ENCODE measurements at regions not wholly inside any gene's neighbourhood (a gene's known extent, or its start where the extent isn't known, plus 50 kb on each side); places are given as distances from the start of the nearest gene placed in this dataset.

DNA sequence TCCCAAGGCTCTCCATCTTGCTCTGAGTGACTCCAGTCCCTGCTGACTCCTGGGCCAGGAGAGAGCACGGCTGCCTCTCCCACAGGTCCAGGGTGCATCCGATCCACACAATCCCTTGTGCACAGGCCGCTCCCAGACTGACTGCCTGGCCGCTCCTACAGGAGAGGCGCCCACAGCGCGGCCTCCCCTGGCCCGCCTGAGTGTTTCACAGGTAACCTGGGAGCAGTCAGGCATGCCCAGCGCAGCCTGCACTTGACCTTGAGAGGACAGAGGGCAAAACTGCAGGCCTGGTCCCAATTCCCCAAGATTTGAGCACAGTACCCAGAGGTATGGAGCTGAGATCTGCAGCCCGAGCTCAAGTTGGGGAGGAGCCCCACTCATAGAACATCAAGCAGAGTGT, 490.2 kb downstream of the CNTN6 start:
- Mint-ChIP-seq H3K27me3 (no peaks in the 10 kb centered on the region), H3K4me1 (ENCODE audit: low read depth in 2 of 2) (no peaks in the 10 kb centered on the region), H3K9me3 (peaks cover 17% of the 10 kb centered on the region), H3K27ac (no peak overlapping the region), H3K4me3 (no peak overlapping the region), H3K36me3 (peaks cover 10% of the 10 kb centered on the region)
- DNase-seq (ENCODE audit: low spot score) = no peak
- ATAC-seq = no peak

DNA sequence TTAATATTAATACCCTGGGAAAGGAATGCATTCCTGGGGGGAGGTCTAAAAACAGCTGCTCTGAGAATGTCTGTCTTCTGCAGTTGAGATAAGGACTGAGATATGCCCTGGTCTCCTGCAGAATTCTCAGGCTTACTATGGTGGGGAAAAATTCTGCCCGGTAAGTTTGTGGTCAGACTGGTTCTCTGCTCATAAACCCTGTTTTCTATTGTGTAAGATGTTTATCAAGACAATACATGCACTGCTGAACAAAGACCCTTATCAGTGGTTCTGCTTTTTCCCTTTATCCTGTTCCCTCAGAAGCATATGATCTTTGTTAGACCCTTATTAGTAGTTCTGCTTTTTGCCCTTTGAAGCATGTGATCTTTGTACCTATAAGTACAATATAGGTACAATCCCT, 494.6 kb downstream of the CNTN6 start:
- Mint-ChIP-seq H3K36me3 (peaks cover 18% of the 10 kb centered on the region), H3K27ac (no peak overlapping the region), H3K9me3 (peaks cover 32% of the 10 kb centered on the region), H3K4me1 (ENCODE audit: low read depth in 2 of 2) (no peaks in the 10 kb centered on the region), H3K27me3 (no peaks in the 10 kb centered on the region), H3K4me3 (no peak overlapping the region)
- ATAC-seq = no peak
- DNase-seq (ENCODE audit: low spot score) = no peak

DNA sequence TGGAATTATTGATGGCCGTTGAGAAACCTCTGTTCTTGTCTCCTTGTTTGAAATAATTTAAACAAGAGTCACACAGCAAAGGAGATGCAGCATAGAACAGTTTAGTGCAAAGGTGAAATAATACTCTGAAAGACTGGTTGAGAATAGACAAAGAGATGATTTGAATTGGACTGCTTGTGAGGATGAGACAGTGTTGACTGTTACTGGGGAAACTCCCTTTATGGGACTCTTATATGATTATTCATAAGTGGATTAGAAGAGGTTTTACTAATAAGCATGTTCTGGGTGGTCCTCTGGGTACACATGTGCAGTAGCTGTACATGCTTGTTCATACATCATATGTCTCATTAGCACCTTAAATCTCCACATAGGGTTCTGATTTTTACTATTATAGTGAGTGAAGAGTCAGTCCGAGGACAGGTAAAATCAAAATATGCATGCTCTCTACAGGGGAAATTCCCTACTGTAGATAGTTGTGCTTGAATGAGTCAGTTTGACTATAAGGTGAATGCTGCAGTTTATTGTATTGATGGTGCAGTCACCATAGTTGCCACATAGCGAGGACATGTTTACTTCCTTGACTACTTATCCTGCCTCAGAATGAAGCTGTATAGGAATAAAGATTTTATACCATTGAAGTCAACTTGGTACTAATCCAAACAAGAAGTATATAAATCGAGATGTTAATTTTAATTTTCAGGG, 498.7 kb downstream of the CNTN6 start:
- no peak overlapping the region for H3K27ac Mint-ChIP-seq
- H3K27me3 Mint-ChIP-seq = no peaks in the 10 kb centered on the region
- peaks cover 24% of the 10 kb centered on the region for H3K9me3 Mint-ChIP-seq
- no peak for DNase-seq (ENCODE audit: low spot score)
- no peak for ATAC-seq
- peaks cover 11% of the 10 kb centered on the region for H3K36me3 Mint-ChIP-seq
- H3K4me1 Mint-ChIP-seq (ENCODE audit: low read depth in 2 of 2) = no peaks in the 10 kb centered on the region
- no peak overlapping the region for H3K4me3 Mint-ChIP-seq

DNA sequence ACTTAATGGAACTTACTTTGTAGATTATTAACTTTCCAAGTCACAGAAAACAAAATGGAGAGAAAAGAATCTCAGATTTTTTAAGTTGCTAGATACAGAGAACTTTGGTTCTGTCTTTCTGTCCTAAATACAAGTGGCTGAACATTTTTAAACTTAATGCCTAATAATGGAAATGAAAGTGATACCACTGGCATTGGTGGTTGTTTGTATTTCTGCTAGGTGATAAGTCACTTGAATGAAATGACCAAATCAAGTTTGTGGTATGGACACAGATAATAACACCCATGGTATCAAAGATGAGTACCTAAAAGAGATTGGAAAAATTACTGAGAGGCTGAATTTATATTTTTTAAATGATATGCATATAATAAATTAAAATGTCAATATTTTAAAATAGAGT, 502.1 kb downstream of the CNTN6 start:
- H3K9me3 Mint-ChIP-seq = peaks cover 17% of the 10 kb centered on the region
- no peaks in the 10 kb centered on the region for H3K27me3 Mint-ChIP-seq
- DNase-seq (ENCODE audit: low spot score) = no peak
- H3K27ac Mint-ChIP-seq = no peak overlapping the region
- peaks cover under 1% of the 10 kb centered on the region for H3K36me3 Mint-ChIP-seq
- H3K4me3 Mint-ChIP-seq = no peak overlapping the region
- ATAC-seq = no peak
- no peaks in the 10 kb centered on the region for H3K4me1 Mint-ChIP-seq (ENCODE audit: low read depth in 2 of 2)

DNA sequence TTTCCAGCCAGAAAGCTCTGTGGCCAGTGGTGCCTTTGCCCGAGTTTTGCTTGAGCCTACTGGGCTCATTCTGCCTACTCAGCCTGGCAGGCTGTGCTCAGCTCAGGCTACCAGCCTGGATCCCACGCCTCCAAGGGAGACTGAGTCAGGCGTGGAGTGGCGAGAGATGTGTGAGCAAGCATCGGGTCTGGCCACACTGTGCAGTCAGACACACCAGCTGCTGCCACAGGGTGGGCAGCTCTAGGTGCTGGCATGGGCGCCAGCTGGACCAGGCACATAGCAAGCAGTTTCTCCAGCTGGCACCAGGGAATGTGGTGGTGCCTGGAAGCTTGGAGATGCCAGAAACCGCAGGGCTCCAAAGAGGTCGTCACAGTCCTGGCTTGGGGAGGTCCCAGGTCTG, 498.5 kb upstream of the CNTN4 start:
- Mint-ChIP-seq H3K27ac (no peak overlapping the region), H3K4me3 (no peak overlapping the region), H3K36me3 (no peaks in the 10 kb centered on the region), H3K4me1 (ENCODE audit: low read depth in 2 of 2) (no peaks in the 10 kb centered on the region), H3K9me3 (peaks cover 16% of the 10 kb centered on the region), H3K27me3 (no peaks in the 10 kb centered on the region)
- ATAC-seq (no peak), DNase-seq (ENCODE audit: low spot score) (no peak)

DNA sequence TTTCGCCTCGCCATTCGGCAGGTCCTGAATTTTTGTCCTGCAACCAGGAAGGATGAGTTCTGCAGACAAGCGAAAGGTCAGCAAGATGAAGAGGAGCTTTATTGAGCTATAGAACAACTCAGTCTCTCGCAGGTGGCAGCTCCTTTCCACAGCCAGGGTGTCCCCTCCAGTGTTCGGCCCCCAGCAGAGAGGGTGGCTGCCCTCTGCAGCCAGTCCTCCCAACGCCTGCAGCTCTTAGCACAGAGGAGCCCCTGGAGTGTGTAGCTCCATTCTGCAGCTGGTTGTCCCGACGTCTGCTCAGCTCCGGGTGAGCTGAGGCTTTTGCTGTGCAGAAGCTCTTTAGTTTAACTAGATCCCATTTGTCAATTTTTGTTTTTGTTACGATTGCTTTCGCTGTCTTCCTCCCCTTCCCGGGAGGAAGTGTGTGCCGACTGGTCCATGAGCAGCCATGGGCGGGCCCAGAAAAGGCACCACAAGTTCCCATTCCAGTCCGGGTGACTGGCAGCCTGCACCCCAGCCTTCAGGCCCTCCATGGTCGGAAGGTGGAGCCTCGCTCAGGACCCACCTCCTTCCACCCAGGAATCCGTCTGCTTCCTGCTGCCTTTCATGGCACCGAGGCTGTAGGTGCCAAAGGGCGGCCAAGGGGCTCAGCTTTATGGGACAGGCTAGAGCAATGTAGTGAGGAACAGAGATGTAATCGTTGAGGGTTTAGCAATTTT, 497.8 kb upstream of the CNTN4 start:
- no peak for ATAC-seq
- peaks cover 16% of the 10 kb centered on the region for H3K9me3 Mint-ChIP-seq
- H3K27ac Mint-ChIP-seq = no peak overlapping the region
- no peaks in the 10 kb centered on the region for H3K36me3 Mint-ChIP-seq
- no peaks in the 10 kb centered on the region for H3K4me1 Mint-ChIP-seq (ENCODE audit: low read depth in 2 of 2)
- DNase-seq (ENCODE audit: low spot score) = no peak
- H3K27me3 Mint-ChIP-seq = no peaks in the 10 kb centered on the region
- no peak overlapping the region for H3K4me3 Mint-ChIP-seq

DNA sequence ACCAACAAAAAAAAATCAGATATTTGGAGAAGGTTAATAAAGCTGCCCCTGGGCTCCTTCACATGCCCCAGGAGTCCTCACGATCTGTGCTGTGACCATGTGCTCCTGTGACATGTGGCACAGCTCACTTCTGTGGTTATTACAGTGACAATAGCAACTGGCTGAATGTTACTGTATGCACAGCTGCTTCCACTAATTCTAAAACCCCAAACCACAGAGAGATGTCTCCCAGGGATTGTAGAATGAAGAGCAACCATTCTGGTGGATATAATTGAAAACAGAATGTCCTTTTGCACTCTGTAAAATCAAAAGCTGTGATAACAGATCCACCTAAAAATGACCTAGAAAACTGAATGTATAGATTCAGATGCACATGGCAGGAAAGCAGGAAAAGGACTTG, 489.2 kb upstream of the CNTN4 start:
- DNase-seq (ENCODE audit: low spot score) (no peak), ATAC-seq (no peak)
- Mint-ChIP-seq H3K4me1 (ENCODE audit: low read depth in 2 of 2) (no peaks in the 10 kb centered on the region), H3K9me3 (peaks cover 21% of the 10 kb centered on the region), H3K36me3 (no peaks in the 10 kb centered on the region), H3K27me3 (no peaks in the 10 kb centered on the region), H3K4me3 (no peak overlapping the region), H3K27ac (no peak overlapping the region)

DNA sequence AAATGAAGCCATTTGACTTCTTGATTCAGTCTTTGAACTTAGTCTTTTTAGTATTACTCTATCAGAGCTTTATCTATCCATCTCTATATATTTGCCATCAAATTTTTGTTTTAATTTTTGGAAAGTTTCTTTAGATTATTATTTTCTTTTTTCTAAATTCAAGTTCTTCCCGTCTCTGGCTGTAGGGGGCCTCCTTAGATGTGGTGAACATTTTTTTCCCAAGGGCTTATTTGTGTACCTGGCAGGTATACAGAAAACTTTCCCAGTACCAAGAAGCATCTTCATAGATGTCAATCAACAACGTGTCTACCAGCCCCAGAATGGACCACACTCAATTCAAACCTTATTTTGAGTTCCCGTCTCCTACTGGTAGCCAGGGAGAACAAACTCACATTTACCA, 486.8 kb upstream of the CNTN4 start:
- H3K4me1 Mint-ChIP-seq (ENCODE audit: low read depth in 2 of 2) = no peaks in the 10 kb centered on the region
- ATAC-seq (no peak), DNase-seq (ENCODE audit: low spot score) (no peak)
- H3K36me3 Mint-ChIP-seq = no peaks in the 10 kb centered on the region
- no peak overlapping the region for H3K27ac Mint-ChIP-seq
- no peak overlapping the region for H3K4me3 Mint-ChIP-seq
- H3K9me3 Mint-ChIP-seq = peaks cover 19% of the 10 kb centered on the region
- H3K27me3 Mint-ChIP-seq = no peaks in the 10 kb centered on the region

DNA sequence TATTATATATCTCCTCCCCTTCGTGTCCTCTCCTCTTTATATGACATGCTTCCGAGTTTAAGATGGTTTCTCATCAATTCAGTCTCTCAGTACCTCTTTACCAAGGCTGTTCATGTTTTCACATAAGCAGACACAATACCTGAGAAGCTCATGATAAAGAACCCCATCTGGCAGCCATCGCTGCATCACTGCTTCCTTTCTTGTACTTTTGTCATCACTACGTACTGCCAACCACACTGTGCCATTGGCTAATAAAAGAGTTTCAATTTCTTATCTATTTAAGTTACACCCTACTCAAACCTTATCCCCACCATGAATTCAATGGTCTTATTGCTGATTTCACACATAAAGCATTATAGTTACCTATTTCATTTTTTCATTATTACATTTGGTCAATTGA, 484.7 kb upstream of the CNTN4 start:
- no peak overlapping the region for H3K27ac Mint-ChIP-seq
- ATAC-seq = no peak

DNA sequence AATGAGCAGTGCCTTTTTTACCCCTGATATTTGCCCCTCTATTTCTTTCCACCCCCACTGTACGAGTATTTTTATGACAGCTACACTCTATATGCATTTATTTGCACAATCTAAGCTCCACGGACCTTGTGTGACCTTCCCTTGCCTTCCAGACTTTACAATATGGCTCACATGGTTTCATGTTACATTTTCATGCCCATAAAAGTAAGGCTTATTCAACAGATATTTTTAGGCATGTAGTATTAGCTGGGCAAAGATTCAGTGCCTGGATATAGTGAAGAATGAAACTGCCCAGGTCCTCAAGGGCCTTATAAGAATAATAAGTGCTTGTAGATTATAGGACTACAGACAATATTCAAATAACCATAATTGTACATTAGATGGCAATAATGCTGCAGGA, 481.9 kb upstream of the CNTN4 start:
- Mint-ChIP-seq H3K36me3 (no peaks in the 10 kb centered on the region), H3K4me1 (ENCODE audit: low read depth in 2 of 2) (no peaks in the 10 kb centered on the region), H3K9me3 (peaks cover 21% of the 10 kb centered on the region), H3K4me3 (no peak overlapping the region), H3K27me3 (no peaks in the 10 kb centered on the region), H3K27ac (no peak overlapping the region)
- ATAC-seq (no peak), DNase-seq (ENCODE audit: low spot score) (no peak)

More for the DNA sequence above, 484.7 kb upstream of the CNTN4 start:
- DNase-seq (ENCODE audit: low spot score) = no peak
- Mint-ChIP-seq H3K27me3 (no peaks in the 10 kb centered on the region), H3K4me3 (no peak overlapping the region), H3K36me3 (no peaks in the 10 kb centered on the region), H3K9me3 (peaks cover 22% of the 10 kb centered on the region), H3K4me1 (ENCODE audit: low read depth in 2 of 2) (no peaks in the 10 kb centered on the region)

DNA sequence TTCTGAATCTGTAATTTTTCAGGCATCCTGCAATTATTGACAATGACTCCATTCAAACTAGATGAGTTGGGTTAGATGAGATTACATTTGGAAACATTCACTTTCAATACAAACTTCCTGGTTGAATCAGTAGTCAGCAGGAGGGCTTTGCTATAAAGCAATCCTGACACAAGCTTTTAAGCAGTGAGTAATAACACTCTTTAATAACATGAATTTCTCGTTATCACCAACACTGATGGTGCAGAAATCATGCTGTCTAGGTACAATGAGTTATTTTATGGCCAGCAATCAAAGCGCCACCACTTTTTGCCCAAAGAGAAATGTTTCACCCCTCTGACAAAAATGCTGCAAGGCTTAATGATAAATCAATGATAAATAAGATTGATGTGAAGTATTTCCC, 474.8 kb upstream of the CNTN4 start:
- DNase-seq (ENCODE audit: low spot score) = no peak
- Mint-ChIP-seq H3K36me3 (no peaks in the 10 kb centered on the region), H3K27me3 (no peaks in the 10 kb centered on the region), H3K9me3 (peaks cover 3% of the 10 kb centered on the region), H3K4me1 (ENCODE audit: low read depth in 2 of 2) (no peaks in the 10 kb centered on the region), H3K27ac (no peak overlapping the region), H3K4me3 (no peak overlapping the region)
- no peak for ATAC-seq

DNA sequence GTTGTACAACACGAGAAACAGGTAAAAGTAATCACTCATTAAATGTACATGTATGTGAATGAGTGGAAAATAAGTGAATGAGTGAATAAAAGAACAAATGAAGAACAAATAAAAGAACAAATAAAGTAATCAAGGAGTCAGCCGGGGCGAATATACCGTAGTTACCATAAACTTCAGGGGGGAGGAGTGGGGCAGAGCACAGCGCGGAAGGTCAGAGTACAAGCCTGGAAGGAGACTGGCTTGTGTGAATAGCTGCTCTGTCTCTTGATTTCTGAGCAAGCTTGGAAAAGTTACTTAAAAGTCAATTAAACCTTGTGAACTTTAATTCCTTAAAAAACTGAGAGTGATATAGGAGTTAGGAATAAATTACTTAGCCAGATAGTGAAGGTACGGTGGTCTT, 466.5 kb upstream of the CNTN4 start:
- ATAC-seq = no peak
- H3K4me3 Mint-ChIP-seq = no peak overlapping the region
- H3K4me1 Mint-ChIP-seq (ENCODE audit: low read depth in 2 of 2) = no peaks in the 10 kb centered on the region
- no peaks in the 10 kb centered on the region for H3K27me3 Mint-ChIP-seq
- H3K36me3 Mint-ChIP-seq = peaks cover 15% of the 10 kb centered on the region
- peaks cover 16% of the 10 kb centered on the region for H3K9me3 Mint-ChIP-seq
- DNase-seq (ENCODE audit: low spot score) = no peak
- H3K27ac Mint-ChIP-seq = no peak overlapping the region

DNA sequence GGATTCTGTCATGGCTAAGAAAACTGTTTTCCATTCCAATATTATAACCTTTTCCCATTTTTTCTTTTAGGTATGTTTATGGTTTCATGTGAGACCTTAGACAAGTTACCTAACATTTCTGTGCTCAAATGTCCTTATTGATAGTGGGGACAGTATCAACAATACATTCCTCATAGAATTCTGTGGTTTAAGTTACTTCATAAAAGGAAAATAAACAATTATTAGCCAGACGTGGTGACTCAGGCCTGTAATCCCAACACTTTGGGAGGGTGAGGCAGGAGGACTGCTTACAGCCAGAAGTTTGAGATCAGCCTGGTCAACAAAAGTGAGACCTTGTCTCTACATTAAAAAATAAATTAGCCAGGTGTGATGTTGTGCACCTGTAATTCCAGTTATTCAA, 436.8 kb upstream of the CNTN4 start:
- no peak overlapping the region for H3K27ac Mint-ChIP-seq
- H3K27me3 Mint-ChIP-seq = no peaks in the 10 kb centered on the region
- H3K36me3 Mint-ChIP-seq = no peaks in the 10 kb centered on the region
- no peaks in the 10 kb centered on the region for H3K4me1 Mint-ChIP-seq (ENCODE audit: low read depth in 2 of 2)
- no peak overlapping the region for H3K4me3 Mint-ChIP-seq
- ATAC-seq = no peak
- DNase-seq (ENCODE audit: low spot score) = no peak
- H3K9me3 Mint-ChIP-seq = peaks cover 11% of the 10 kb centered on the region

DNA sequence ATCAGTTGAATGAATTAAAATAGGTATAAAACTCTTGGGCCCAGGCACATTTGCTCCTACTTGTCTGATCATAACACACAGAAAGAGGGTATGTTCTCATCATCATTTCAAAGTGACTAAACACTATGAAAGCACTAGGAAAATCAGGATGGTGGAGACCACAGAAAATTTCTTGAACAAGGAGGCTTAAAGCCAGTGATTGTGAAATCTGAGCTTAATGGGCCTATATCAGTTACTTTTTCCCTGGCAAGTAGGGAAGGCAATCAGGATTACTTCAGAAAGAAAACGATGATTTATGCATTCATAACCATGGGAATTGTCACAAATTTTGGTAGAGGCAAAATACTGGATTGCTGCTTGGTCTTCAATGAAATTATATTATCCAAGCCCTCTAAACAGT, 434.4 kb upstream of the CNTN4 start:
- H3K9me3 Mint-ChIP-seq = peaks cover 7% of the 10 kb centered on the region
- H3K4me1 Mint-ChIP-seq (ENCODE audit: low read depth in 2 of 2) = no peaks in the 10 kb centered on the region
- no peak for DNase-seq (ENCODE audit: low spot score)
- H3K36me3 Mint-ChIP-seq = no peaks in the 10 kb centered on the region
- ATAC-seq = no peak
- H3K27ac Mint-ChIP-seq = no peak overlapping the region
- H3K27me3 Mint-ChIP-seq = no peaks in the 10 kb centered on the region
- no peak overlapping the region for H3K4me3 Mint-ChIP-seq

DNA sequence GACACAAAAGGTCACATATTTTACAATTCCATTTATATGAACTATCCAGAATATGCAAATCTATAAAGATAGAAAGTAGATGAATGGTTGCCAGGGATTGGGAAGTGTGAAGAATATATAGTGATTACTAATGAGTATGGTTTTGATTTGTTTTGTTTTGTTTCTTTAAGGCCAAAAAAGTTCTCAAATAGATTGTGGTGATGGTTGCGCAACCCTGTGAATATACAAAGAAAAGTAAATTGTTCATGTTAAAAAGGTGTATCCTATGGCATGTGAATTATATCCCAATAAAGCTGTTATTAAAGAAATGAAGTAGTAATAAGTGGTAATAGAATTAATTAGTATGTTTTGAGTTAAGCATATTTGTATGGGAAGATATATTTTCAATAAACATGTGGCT, 431.8 kb upstream of the CNTN4 start:
- ATAC-seq (no peak), DNase-seq (ENCODE audit: low spot score) (no peak)
- no peak overlapping the region for H3K27ac Mint-ChIP-seq
- peaks cover 13% of the 10 kb centered on the region for H3K9me3 Mint-ChIP-seq
- no peak overlapping the region for H3K4me3 Mint-ChIP-seq
- no peaks in the 10 kb centered on the region for H3K36me3 Mint-ChIP-seq
- no peaks in the 10 kb centered on the region for H3K27me3 Mint-ChIP-seq
- H3K4me1 Mint-ChIP-seq (ENCODE audit: low read depth in 2 of 2) = no peaks in the 10 kb centered on the region

Data from natural killer cell treated with Interleukin-12 subunit alpha and Interleukin-12 subunit beta and Interleukin-15 and Interleukin-18, amount 100 ng/mL, for 72 hours (primary cell).